ENCODE measurements at regions not wholly inside any gene's neighbourhood (a gene's known extent, or its start where the extent isn't known, plus 50 kb on each side); places are given as distances from the start of the nearest gene placed in this dataset.

DNA sequence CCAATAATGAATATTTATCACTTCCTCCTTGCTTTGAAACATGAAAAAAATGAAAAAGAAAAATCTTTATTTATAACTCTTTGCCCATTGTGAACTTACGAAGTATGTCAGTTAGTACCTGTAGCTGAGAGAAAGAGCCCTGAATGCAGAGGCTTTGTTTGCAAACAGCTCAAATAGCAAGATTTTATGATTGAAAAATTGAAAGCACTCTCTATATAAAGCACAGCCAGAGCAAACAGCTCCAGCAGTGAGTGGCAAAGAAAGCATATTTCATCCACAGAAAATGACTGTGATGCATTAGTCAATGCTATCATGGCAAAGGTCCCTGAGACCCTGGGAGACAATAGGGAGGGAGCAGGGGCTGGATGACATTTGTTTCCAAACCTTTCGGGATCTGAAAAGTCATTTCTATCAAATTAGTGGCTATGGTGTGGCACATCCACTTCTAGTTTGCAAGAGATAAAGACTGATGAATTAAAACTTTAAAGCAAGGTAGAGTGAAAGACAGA lies 576.1 kb downstream of the OTOL1 start:
- TF ChIP-seq, protein P1, sequence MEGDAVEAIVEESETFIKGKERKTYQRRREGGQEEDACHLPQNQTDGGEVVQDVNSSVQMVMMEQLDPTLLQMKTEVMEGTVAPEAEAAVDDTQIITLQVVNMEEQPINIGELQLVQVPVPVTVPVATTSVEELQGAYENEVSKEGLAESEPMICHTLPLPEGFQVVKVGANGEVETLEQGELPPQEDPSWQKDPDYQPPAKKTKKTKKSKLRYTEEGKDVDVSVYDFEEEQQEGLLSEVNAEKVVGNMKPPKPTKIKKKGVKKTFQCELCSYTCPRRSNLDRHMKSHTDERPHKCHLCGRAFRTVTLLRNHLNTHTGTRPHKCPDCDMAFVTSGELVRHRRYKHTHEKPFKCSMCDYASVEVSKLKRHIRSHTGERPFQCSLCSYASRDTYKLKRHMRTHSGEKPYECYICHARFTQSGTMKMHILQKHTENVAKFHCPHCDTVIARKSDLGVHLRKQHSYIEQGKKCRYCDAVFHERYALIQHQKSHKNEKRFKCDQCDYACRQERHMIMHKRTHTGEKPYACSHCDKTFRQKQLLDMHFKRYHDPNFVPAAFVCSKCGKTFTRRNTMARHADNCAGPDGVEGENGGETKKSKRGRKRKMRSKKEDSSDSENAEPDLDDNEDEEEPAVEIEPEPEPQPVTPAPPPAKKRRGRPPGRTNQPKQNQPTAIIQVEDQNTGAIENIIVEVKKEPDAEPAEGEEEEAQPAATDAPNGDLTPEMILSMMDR (IDR thresholded peaks at IDR 0.05) = no peak
- no peak for TF ChIP-seq POLR2A (IDR thresholded peaks at IDR 0.05)
